HG03457 (cell line): ENCODE measurements at regions not wholly inside any gene's neighbourhood (a gene's known extent, or its start where the extent isn't known, plus 50 kb on each side); places are given as distances from the start of the nearest gene placed in this dataset.

Experiments
- ATAC-seq: cut with Tn5 transposase; IDR thresholded peaks from one replicate; pipeline ENCODE4 v1.9.1; 2021; ENCODE audit warnings: moderate number of reproducible peaks; ENCODE audit not compliant: unreplicated experiment

DNA sequence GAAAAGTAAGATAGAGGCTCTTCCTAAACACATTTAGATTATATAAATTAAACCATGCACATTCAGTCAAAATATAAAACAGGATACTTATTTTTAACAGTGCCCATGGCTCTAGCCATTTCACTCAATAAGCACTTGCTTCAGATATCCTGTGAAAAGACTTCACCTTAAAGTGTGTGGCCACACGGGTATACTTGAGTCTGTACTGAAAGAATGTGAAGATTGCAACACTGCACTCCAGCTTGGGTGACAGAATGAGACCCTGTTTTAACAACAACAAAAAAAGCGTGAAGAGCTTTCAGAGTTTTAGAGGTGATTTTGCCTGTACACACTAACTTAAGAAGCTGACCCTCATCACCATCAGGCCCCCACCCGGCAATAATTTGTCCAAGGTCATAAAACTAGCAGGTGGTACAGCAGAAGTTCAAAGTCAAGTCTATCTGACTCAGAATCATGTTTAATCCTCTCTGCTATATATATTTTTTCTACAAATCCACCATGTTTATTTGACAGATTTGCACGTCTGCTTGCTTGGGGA, 203.5 kb upstream of the GUCY1A2 start:
- no peak for ATAC-seq

DNA sequence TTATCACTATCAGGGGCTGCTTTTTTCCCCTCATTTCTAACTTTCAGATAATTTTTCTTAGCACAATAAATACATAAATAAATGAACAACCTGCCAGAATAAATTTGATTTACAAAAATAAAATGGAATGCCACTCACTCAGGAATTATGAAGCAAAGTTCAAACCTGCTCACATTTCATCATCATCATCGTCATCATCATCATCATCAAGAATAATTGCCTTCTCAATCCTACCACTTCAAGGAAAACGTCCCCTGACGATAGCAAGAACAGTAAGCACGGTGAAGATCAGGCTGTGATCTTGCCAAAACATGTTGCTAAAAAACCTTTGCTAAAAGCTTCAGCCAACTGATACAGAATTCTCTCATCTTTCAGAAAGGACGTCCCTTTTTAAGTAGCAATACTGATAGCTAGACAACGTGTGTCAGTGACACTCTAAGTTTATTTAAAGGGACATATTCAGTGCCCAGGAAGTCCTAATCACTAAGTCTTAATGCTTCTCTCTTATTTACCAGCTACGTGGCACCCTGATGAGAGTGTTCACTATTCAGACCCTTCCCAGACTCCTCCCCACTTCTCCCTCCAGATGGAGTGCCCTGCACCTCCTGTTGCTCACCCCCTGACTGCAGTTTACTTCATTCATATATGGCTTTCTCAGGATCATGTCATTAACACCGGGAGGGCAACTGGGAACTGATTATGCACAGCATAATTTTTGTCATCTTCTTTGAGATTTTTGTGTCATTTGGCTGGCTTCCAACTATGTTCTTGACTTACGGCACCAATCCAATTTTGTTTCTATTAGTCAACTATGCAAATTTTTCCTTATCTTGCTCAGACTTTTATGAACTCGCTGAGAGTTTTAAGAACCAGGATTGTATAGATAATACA, 200.1 kb upstream of the GUCY1A2 start:
- no peak for ATAC-seq

DNA sequence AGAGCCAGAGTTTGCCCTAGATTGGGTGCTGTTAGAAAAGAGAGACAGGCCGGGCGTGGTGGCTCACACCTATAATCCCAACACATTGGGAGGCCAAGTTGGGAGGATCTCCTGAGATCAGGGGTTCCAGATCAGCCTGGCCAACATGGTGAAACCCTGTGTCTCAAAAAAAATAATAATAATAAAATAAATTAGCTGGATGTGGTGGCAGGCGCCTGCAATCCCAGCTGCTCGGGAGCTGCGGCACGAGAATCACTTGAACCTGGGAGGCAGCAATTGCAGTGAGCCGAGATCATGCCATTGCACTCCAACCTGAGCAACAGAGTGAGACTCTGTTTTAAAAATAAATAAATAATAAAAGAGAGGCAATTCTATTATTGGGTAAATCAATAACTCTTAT, 199.2 kb upstream of the GUCY1A2 start:
- ATAC-seq, result no peak

DNA sequence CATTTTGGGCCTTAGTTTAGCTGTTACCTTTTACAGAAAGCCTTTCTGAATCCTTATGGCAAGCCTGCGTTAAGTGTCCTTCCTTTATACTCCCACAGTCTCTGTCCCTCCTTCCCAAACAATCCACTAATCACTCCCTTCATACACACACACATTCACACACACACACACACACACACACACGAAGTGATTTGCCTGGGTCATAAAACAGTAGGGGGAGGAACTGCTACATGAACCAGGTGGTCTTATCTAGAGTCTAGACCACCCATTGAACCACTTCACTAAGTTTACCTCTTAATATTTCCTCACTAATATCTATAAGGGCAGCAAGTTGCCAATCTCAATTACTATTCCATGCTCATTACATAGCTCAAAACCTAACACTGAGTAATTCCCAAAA, 196.7 kb upstream of the GUCY1A2 start:
- no peak for ATAC-seq

DNA sequence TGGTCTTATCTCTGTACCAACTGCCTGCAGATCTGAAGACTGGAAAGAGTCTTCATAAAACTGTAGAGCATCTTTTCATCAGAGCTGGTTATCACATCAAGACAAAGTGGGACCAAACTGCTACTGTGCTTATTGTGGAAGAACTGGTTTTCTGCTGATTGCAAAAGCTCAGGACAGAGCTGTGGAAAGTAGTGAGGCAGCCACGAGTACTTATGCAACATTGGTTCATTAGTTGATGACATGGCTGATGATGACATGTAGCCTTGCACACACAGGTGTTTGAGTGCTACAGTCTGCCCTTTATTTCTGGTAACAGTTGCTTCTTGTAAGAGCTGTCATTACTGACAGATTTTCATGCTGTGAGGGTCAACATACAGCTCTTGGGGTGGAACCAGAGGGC, 185.4 kb upstream of the GUCY1A2 start:
- no peak for ATAC-seq

DNA sequence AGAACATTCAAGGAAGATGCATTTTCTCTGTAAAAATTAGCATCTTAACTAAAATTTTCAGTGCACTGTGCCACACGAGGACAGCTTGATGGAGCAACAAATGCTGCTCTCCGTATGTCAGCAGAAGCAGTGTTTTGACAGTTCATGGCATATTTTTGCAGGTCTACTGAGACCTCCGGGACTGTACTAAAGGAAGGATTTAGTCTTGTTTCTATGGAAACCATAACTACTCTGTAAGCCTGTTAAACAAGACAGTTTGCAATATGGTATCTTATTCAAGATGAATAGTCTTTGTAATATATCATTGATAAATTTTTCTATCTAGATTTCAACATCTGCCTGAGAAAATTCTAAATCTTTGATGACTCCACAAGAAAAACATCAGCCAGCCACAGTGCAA, 184.0 kb upstream of the GUCY1A2 start:
- no peak for ATAC-seq

DNA sequence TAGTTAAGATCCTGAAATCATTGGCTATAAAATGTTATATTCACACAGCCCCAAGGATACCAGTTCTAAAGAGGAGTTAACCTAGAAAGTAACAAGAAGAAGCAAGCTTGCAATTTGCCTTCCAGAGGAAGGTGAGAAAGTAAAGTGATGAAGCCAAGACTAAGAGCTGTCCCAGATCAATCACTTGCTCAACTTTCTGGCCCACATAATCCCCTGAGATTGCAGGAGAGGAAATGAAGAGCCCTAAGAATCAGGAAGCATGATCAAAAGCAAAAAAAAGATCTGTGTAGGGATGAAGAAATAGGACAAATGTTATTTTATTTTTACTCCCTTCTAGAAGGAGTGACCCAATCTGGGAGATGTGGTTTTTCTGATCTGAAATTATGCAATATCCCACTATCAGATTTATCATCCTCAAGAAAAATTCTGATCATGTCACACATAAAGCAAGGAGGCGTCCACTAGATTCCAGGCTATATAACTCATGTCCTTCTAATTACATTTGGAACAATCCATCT, 180.3 kb upstream of the GUCY1A2 start:
- no peak for ATAC-seq

DNA sequence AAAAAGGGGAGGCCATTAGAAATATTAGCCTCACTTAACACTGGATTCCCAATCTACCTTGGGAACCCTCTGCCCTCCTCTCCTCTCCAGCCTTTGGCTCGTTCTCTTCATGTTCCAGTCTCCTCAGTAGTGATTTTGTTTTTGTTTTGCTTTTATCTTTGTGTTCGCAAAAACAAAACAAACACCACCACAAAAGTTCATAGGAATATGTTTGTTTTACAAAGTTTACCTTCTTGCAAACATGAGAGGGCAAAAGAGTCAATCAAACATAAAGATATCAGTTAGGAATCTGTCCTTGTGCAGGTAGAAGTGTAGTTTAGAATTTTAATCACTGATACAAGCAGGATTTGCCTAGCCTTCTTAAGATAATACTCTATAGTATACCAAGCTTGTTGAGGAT, 179.7 kb upstream of the GUCY1A2 start:
- no peak for ATAC-seq

DNA sequence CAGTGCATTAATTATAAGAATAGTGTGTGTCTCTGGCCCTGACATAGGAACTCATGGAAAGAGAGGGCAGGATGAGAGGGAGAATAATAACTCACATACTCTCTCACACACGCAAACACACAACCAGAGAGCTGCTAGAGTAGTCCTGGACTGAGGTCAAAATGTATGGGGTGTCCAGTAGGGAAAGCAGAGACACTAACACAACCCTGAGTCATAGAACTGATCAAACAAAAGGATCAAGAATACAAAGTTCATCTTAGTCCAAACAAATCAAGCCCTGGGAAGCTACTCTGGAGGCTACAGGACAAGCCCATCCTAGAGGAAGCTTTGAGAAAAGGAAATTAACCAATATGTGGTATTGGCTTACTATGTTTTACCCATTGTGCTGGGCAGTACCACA, 178.5 kb upstream of the GUCY1A2 start:
- ATAC-seq, result no peak

DNA sequence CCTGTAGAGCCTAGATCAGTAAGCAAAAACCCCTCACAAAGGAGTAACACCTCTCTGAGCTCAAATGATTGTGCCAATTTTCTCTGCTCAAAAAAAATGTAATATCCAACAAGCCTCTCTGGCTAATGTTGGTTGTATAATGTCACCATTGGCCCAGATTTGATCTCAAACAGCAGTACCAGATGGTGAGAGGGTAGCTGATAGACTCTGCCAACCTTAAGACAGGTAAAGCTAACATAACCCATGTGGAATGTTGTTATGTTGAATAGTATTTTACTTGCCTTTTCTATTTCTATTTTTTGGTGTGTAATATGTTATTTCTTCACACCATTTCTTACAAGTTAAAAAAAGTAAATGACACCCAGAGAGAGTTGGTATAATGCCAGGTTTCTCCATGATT, 166.7 kb upstream of the GUCY1A2 start:
- ATAC-seq, result no peak

DNA sequence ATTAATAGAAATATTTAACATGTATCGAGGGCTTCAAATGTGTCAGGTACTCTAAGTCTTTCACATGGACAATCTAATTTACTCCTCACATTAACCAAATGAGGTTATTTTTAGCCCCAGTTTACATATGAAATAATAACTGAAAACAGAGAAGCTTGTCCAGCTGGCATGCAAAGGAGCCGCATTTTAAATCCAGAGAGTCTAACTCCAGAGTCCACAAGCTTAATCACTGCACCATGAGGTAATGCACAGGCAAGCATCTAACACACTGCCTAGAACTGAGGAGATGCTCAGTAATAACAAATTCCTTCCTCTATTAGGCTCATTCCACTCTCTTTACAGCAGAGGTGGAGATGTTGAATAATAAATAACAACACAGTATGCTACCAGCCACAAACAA, 165.7 kb upstream of the GUCY1A2 start:
- ATAC-seq, result no peak

DNA sequence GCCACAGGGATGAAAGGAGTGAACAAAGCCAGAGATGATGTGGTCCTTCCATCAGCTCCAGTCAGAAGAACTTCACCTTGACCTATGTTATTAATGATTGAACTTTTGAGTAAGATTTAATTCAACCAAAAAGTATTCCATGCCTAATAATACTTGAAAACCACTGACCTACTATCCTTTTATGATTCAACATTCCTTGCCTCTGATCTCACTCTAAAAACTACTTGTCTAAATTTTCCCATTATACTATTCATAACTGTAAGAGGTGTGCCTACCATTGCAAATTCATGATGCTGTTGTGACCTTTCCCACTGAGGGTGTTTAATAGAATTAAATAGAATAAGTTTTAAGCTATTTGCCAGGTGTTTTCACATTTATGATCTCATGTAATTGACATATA, 164.7 kb upstream of the GUCY1A2 start:
- no peak for ATAC-seq

DNA sequence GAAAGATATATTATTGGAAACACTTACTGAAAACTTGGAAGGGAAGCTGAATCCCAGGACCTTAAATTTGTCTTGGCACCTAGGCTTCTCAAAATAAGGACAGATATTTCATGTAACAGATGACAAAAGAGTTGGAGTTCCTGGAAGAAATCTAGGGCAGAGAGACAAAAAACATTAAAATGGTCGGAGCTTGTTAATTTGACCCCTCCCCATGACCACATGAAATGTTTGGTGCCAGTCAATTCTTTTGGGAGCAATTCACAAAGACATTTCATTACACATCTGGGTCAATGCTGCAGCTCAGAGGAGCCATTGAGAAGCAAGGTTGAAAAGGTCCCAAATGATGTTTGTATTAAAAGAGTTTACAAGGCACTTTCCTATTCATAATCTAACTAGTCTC, 162.0 kb upstream of the GUCY1A2 start:
- no peak for ATAC-seq

DNA sequence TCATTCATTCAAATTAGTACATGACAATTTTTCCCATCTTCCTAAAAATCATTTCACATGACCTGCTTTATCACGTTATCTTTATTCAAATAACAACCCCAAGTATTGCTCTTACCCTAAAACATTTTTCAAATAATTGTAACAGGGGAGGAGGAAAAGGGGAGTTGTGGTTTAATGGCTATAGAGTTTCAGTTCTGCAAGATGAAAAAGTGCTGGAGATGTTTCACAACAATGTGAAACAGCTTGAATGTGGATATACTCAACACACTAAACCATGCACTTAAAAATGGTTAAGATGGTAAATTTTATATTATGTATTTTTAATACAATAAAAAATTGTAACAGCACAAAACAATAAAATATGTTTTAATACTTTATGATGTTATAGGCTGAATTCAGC, 161.6 kb upstream of the GUCY1A2 start:
- no peak for ATAC-seq

DNA sequence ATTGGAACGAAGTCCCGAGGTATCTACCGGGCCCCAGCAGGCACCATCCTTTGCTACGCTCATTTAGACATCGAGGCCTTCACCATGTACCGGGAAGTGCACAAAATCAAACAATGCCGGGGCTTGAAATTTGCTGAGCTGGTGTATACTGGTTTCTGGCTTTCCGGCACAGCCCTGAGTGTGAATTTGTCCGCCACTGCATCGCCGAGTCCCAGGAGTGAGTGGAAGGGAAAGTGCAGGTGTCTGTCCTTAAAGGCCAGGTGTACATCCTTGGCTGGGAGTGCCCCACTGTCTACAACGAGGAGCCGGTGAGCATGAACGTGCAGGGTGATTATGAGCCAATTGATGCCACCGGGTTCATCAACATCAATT, 158.8 kb upstream of the GUCY1A2 start:
- ATAC-seq, result no peak

DNA sequence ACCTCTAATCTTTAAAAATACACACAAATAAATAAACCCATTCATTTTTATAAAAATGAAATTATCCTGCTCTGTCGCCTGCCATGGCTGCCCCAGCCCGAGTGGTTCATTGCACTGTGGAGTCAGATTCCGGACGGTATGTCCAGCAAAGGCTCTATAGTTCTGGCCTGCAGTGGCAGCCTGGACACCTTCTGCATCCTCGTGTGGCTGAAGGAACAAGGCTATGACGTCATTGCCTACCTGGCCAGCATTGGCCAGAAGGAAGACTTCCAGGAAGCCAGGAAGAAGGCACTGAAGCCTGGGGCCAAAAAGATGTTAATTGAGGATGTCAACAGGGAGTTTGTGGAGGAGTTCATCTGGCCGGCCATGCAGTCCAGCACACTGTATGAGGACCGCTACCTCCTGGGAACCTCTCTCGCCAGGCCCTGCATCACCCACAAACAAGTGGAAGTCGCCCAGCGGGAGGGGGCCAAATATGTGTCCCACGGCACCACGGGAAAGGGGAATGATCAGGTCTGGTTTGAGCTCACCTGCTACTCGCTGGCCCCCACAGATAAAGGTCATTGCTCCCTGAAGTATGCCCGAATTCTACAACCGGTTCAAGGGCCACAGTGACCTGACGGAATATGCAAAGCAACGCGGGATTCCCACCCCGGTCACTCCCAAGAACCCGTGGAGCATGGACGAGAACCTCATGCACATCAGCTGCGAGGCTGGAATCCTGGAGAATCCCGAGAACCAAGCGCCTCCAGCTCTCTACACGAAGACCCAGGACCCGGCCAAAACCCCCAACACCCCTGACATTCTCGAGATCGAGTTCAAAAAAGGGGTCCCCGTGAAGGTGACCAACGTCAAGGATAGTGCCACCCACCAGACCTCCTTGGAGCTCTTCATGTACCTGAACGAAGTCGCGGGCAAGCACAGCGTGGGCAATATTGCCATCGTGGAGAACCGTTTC, 158.2 kb upstream of the GUCY1A2 start:
- ATAC-seq, result no peak

DNA sequence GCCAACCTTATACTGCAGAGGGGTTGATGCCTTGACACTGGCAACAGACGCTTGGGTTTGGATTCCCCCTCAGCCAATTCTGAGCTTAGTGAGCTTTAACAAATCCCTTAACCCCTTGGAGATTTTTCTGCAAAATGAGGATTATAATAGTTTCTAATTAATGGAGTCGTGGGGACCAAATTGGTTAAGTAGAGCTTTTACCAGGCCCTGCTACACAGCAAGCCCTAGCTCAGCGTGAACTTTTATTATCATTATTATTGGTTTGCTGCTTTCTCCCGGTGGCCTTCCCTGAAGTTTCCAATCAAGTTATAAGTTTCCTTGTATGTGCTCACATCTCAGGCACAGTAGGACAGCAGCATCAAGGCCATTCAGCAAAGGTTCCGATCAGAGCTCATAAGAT, 156.6 kb upstream of the GUCY1A2 start:
- no peak for ATAC-seq

DNA sequence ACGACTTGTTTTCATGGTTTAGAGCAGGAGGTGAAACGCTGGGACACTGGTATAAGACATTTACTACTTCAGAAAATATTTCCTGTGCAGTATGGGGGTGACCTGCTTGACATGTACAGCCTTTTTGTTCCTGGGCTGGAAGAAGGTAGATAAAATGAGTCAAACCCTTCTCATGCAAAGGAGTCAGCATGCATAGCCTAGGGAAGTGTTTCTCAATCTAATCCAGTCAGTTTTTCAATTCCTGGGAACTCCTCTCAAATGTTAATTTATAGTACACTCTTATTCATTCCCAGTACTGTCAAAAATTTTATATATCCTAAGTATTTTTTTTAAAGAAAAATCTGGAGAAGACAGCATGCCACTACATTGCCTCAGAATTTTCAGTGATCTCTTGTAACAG, 154.7 kb upstream of the GUCY1A2 start:
- ATAC-seq, result no peak

DNA sequence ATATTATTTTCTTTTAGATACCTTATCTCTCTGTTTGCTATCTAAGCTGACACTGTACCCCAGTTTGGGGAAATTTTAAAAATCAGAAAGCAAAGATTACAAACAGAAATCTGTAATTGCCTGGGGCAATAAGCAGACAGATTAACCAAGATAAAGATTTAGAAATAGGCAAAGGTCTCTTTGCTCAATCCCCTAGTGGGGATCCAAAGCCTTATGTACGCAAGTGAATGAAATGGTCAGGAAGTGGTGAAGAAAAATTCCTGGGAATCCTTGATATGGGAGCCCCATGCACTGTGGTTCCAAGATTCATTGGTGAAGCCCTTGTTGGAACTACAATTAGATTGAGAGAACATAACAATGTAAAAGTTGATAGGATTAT, 139.5 kb upstream of the GUCY1A2 start:
- no peak for ATAC-seq

DNA sequence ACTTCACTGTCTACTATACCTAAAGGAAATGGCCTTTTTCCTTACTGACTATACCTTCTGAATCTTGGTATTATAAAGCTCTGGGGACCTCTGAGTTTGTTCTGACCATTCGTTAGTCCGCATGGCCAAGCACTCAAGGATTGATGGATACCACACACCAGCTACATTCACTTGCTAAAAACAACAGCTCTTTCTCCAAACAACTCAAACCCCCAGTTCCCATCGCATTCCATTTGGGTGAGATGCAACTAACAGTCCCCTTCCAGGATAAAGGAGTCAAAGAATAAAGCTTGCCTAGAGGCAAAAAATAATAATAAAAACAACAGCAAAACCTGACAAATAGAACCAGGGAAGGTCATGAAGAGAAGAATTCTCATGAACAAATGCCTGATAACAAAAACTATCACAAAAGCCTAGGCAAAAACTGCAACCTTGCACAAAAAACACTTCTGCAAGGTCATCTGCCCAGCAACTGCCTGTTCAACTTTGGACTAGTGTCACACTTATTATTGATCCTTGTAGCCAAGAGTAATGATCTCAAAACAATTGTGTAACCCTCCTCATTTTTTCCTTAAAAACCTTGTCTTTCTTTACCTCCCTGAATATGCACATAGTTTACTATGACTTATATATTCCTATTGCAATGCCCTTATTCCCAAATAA, 139.0 kb upstream of the GUCY1A2 start:
- ATAC-seq, result no peak

DNA sequence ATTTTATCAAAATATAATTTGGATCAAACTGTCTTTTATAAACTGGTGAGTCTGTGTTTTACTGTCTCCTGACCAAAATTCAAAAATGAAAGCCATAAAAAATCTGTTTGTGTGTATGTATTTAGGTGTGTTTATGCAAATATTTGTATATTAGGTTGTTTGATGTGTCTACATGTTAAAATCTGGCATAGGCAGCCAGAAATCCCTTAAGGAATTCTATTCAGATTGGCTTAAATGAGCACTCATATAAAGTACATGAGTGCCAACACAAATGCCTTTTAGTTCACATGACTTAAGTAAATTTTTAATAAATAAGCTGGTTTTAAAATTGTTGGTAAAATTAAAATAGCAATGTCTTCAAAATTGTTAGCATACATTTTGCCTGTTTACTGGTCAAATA, 133.3 kb upstream of the GUCY1A2 start:
- no peak for ATAC-seq
